H1 (cell line): ENCODE measurements at regions not wholly inside any gene's neighbourhood (a gene's known extent, or its start where the extent isn't known, plus 50 kb on each side); places are given as distances from the start of the nearest gene placed in this dataset.

Experiments
- CTCF ChIA-PET: fragments of 300-600 bp; sonication (Branson Sonifier 250); formaldehyde crosslinking; loops from one replicate; lab custom pipeline; 2021; ENCODE audit not compliant: partially characterized antibody; lab: Charles Lee
- POLR2A ChIA-PET: fragments of 300-600 bp; sonication (Branson Sonifier 250); formaldehyde crosslinking; loops from one replicate; lab custom pipeline; 2021; ENCODE audit warnings: inconsistent platforms; ENCODE audit not compliant: partially characterized antibody; lab: Charles Lee
- DNase-seq, 2 experiments: peaks; one replicate each; pipeline versions ENCODE4 v3.0.0 to v3.0.0-alpha.2; 2010 to 2022; ENCODE audit warnings: low spot score in 2 of 2, low read depth in 1 of 2, mixed read lengths in 1 of 2
- FAIRE-seq: peaks from 2 replicates; lab custom pipeline; 2011; peaks lifted over from hg19 to GRCh38; lab: Jason Lieb, UNC
- H2AFZ ChIP-seq: 2 replicates; pipeline ENCODE4 v1.8.1; 2012; ENCODE audit warnings: low read length, inconsistent platforms
- H2AK5ac ChIP-seq: 2 replicates; pipeline ENCODE4 v1.6.1; 2013; ENCODE audit warnings: low read depth, low read length
- H2BK120ac ChIP-seq: replicated peaks from 2 replicates; pipeline ENCODE3; 2013; ENCODE audit warnings: low read depth, low read length, inconsistent platforms
- H2BK12ac ChIP-seq: 2 replicates; pipeline ENCODE4 v1.6.1; 2013; ENCODE audit warnings: low read depth, low read length
- H2BK15ac ChIP-seq: 2 replicates; pipeline ENCODE4 v1.6.1; 2013; ENCODE audit warnings: low read length
- H2BK20ac ChIP-seq: 2 replicates; pipeline ENCODE4 v1.6.1; 2013; ENCODE audit warnings: low read length
- H2BK5ac ChIP-seq: 2 replicates; pipeline ENCODE4 v1.6.1; 2013; ENCODE audit warnings: low read depth, low read length
- H3K14ac ChIP-seq: 2 replicates; pipeline ENCODE4 v1.6.1; 2013; ENCODE audit warnings: inconsistent platforms; ENCODE audit not compliant: insufficient read length
- H3K18ac ChIP-seq: 2 replicates; pipeline ENCODE4 v1.6.1; 2013; ENCODE audit warnings: low read length; ENCODE audit errors: extremely low read depth
- H3K23ac ChIP-seq: 2 replicates; pipeline ENCODE4 v1.6.1; 2013; ENCODE audit warnings: inconsistent platforms; ENCODE audit not compliant: insufficient read length
- H3K23me2 ChIP-seq: 2 replicates; pipeline ENCODE4 v1.6.1; 2013; ENCODE audit warnings: low read depth, low read length
- H3K27ac ChIP-seq: 2 replicates; pipeline ENCODE4 v1.6.1; 2011; ENCODE audit warnings: low read depth, low read length, inconsistent platforms
- H3K27me3 ChIP-seq, 4 experiments: replicated peaks in 1 of 4; 1 replicate in 1 of 4; 2 replicates in 3 of 4; pipeline versions ENCODE4 v1.6.1 to v1.8.1; 2011 to 2013; ENCODE audit warnings: low read length in 3 of 4, mild to moderate bottlenecking in 3 of 4, inconsistent platforms in 2 of 4, mixed read lengths in 2 of 4, moderate library complexity in 1 of 4; ENCODE audit not compliant: control insufficient read depth in 3 of 4, insufficient read depth in 3 of 4; ENCODE audit errors: extremely low read depth in 1 of 4
- H3K36me3 ChIP-seq, 4 experiments: 2 replicates each; pipeline versions ENCODE4 v1.6.1 to v1.8.1; 2011 to 2013; ENCODE audit warnings: mild to moderate bottlenecking in 4 of 4, low read length in 3 of 4, moderate library complexity in 2 of 4, control low read depth in 1 of 4, inconsistent platforms in 1 of 4; ENCODE audit not compliant: insufficient read depth in 4 of 4, control insufficient read depth in 2 of 4
- H3K4ac ChIP-seq: replicated peaks from 2 replicates; pipeline ENCODE3; 2013; ENCODE audit warnings: low read length, low read depth, mixed read lengths, inconsistent platforms; ENCODE audit not compliant: insufficient read length
- H3K4me1 ChIP-seq, 4 experiments: replicated peaks in 1 of 4; 1 replicate in 1 of 4; 2 replicates in 3 of 4; pipeline versions ENCODE4 v1.6.1 to v1.8.1; 2011 to 2013; ENCODE audit warnings: low read length in 3 of 4, inconsistent platforms in 2 of 4, mixed read lengths in 1 of 4; ENCODE audit not compliant: insufficient read depth in 4 of 4, control insufficient read depth in 3 of 4
- H3K4me2 ChIP-seq, 2 experiments: 2 replicates each; pipeline versions ENCODE4 v1.6.1 to v1.8.1; 2011 to 2013; ENCODE audit warnings: low read depth in 2 of 2, low read length in 2 of 2, control low read depth in 1 of 2, inconsistent platforms in 1 of 2, mild to moderate bottlenecking in 1 of 2; ENCODE audit not compliant: insufficient read depth in 1 of 2
- H3K4me3 ChIP-seq, 4 experiments: fragments of 200-600, 300-600 bp in 1 of 4; sonication (generic), shearing (Covaris generic), sonication (Bioruptor Twin) in 1 of 4; 2 replicates each; pipeline versions ENCODE4 v1.5.1 to v1.8.1; 2011 to 2016; ENCODE audit warnings: low read length in 4 of 4, low read depth in 3 of 4, control low read depth in 2 of 4, inconsistent platforms in 2 of 4, mild to moderate bottlenecking in 2 of 4, mixed read lengths in 1 of 4, moderate library complexity in 1 of 4; ENCODE audit not compliant: insufficient read depth in 2 of 4; ENCODE audit errors: extremely low read depth in 1 of 4
- H3K56ac ChIP-seq: replicated peaks from 2 replicates; pipeline ENCODE3; 2013; ENCODE audit warnings: low read depth, mild to moderate bottlenecking, mixed read lengths, low read length, inconsistent platforms; ENCODE audit not compliant: insufficient read length
- H3K79me1 ChIP-seq: 2 replicates; pipeline ENCODE4 v1.6.1; 2013; ENCODE audit warnings: low read depth, low read length, control low read depth
- H3K79me2 ChIP-seq, 2 experiments: 2 replicates each; pipeline versions ENCODE4 v1.6.1 to v1.8.1; 2012 to 2013; ENCODE audit warnings: low read length in 2 of 2, mild to moderate bottlenecking in 2 of 2, inconsistent platforms in 1 of 2; ENCODE audit not compliant: insufficient read depth in 2 of 2, control insufficient read depth in 1 of 2
- H3K9ac ChIP-seq, 4 experiments: replicated peaks in 1 of 4; 1 replicate in 1 of 4; 2 replicates in 3 of 4; pipeline versions ENCODE4 v1.6.1 to v1.8.1; 2011 to 2013; ENCODE audit warnings: low read depth in 3 of 4, low read length in 3 of 4, control low read depth in 2 of 4, mild to moderate bottlenecking in 2 of 4, moderate library complexity in 2 of 4, inconsistent platforms in 1 of 4; ENCODE audit errors: extremely low read depth in 1 of 4
- H3K9me3 ChIP-seq, 2 experiments: 2 replicates each; pipeline versions ENCODE4 v1.6.1 to v1.8.1; 2012 to 2013; ENCODE audit warnings: mild to moderate bottlenecking in 2 of 2, moderate library complexity in 2 of 2, control low read depth in 1 of 2, inconsistent platforms in 1 of 2, low read depth in 1 of 2, low read length in 1 of 2, mixed read lengths in 1 of 2; ENCODE audit not compliant: insufficient read depth in 2 of 2
- H4K20me1 ChIP-seq, 2 experiments: replicated peaks in 1 of 2; 2 replicates each; pipeline versions ENCODE3 to v1.8.1; 2011 to 2013; ENCODE audit warnings: inconsistent platforms in 2 of 2, low read length in 2 of 2, mild to moderate bottlenecking in 1 of 2; ENCODE audit not compliant: insufficient read depth in 2 of 2, control insufficient read depth in 1 of 2
- H4K5ac ChIP-seq: 2 replicates; pipeline ENCODE4 v1.6.1; 2013; ENCODE audit warnings: low read length, low read depth, mixed read lengths, inconsistent platforms; ENCODE audit not compliant: insufficient read length
- H4K8ac ChIP-seq: 2 replicates; pipeline ENCODE4 v1.8.0; 2013; ENCODE audit warnings: mild to moderate bottlenecking, moderate library complexity, low read length, inconsistent platforms; ENCODE audit not compliant: insufficient read depth; ENCODE audit errors: extremely low read depth
- H4K91ac ChIP-seq: replicated peaks from 2 replicates; pipeline ENCODE3; 2013; ENCODE audit warnings: low read length, mixed read lengths, inconsistent platforms; ENCODE audit not compliant: insufficient read length
- ATF2 ChIP-seq: IDR thresholded peaks from 2 replicates; pipeline ENCODE4 v1.6.1; 2012; ENCODE audit warnings: low read length, inconsistent platforms
- RXRA ChIP-seq: IDR thresholded peaks from 2 replicates; pipeline ENCODE4 v1.6.1; 2011; ENCODE audit warnings: low read depth, mild to moderate bottlenecking, low read length, moderate library complexity; ENCODE audit not compliant: insufficient read depth
- SIX5 ChIP-seq: IDR thresholded peaks from 2 replicates; pipeline ENCODE4 v1.6.1; 2011; ENCODE audit warnings: mild to moderate bottlenecking, low read depth, low read length

GRCh38 chr14:48546996-48547395 lies 871.6 kb upstream of the MDGA2 start (continued):
- TF ChIP-seq RXRA, result no peak

GRCh38 chr14:48537600-48537999 lies 862.2 kb upstream of the MDGA2 start:
- FAIRE-seq, result no peak
- DNase-seq, result no peak
- POLR2A ChIA-PET, result no interaction called here
- TF ChIP-seq SIX5 (no peak), ATF2 (no peak)

More at GRCh38 chr14:48537600-48537999, 862.2 kb upstream of the MDGA2 start:
- Histone ChIP-seq H3K4ac (no peak overlapping the region), H3K23me2 (no peaks in the 10 kb centered on the region), H2BK20ac (no peak overlapping the region), H3K4me2 (no peak overlapping the region), H2BK12ac (no peak overlapping the region), H3K18ac (no peak overlapping the region), H3K23ac (no peak overlapping the region), H4K91ac (no peak overlapping the region), H2AK5ac (no peak overlapping the region), H3K79me2 (no peaks in the 10 kb centered on the region), H2BK5ac (no peak overlapping the region), H3K14ac (no peak overlapping the region), H3K9ac (no peak overlapping the region), H2BK120ac (no peak overlapping the region), H2AFZ (no peak overlapping the region), H3K9me3 (no peaks in the 10 kb centered on the region), H4K20me1 (no peaks in the 10 kb centered on the region), H3K4me1 (no peaks in the 10 kb centered on the region), H2BK15ac (no peak overlapping the region), H3K27me3 (no peaks in the 10 kb centered on the region), H3K56ac (no peak overlapping the region), H3K4me3 (no peak overlapping the region), H3K27ac (no peak overlapping the region), H3K36me3 (no peaks in the 10 kb centered on the region), H3K79me1 (no peaks in the 10 kb centered on the region), H4K5ac (no peak overlapping the region), H4K8ac (no peak overlapping the region)
- CTCF ChIA-PET, result no interaction called here
